K562 (cell line): ENCODE measurements at regions not wholly inside any gene's neighbourhood (a gene's known extent, or its start where the extent isn't known, plus 50 kb on each side); places are given as distances from the start of the nearest gene placed in this dataset.

Experiments
- ATAC-seq: fragments of 200-7000 bp; cut with Tn5 transposase; 3 replicates; pipeline ENCODE4 v1.9.1; 2020; ENCODE audit warnings: moderate library complexity
- BruUV-seq: library from RNA; stranded (reverse); fragments of 400-500 nt; replicated peaks from 2 replicates; lab custom pipeline; 2021; lab: Mats Ljungman, UMichigan
- CTCF ChIA-PET: fragments of 300-600 bp; formaldehyde crosslinking; extraction: SDS; loops from one replicate; lab custom pipeline; 2021; ENCODE audit warnings: low intra/inter-chr PET ratio; lab: Yijun Ruan, JAX
- POLR2A ChIA-PET: fragments of 300-600, 350-650 bp; sonication (Branson Sonifier 250); formaldehyde crosslinking; extraction: SDS; loops from one replicate; lab custom pipeline; 2021; ENCODE audit warnings: antibody characterized with exemption, inconsistent platforms; lab: Yijun Ruan, JAX
- DNase-seq, 4 experiments: peaks; one replicate each; pipeline versions ENCODE4 v3.0.0 to v3.0.0-alpha.2; 2011 to 2018; ENCODE audit warnings: low spot score in 3 of 4, mixed read lengths in 3 of 4; ENCODE audit errors: extremely low read depth in 1 of 4
- FAIRE-seq: peaks from 2 replicates; lab custom pipeline; 2011; peaks lifted over from hg19 to GRCh38; lab: Jason Lieb, UNC
- H2AFZ ChIP-seq: 2 replicates; pipeline ENCODE4 v1.6.0; 2011; ENCODE audit warnings: low read depth, low read length, control low read depth, inconsistent platforms
- H3K27ac ChIP-seq: fragments of 200-600 bp; 3 replicates; pipeline ENCODE4 v1.8.0; 2011; ENCODE audit warnings: low read depth, mild to moderate bottlenecking, control low read depth, inconsistent platforms, low read length, moderate library complexity, mixed read lengths; ENCODE audit errors: extremely low read depth
- H3K27me3 ChIP-seq, 2 experiments: fragments of 300-600 bp in 1 of 2; 2 replicates in 1 of 2; 3 replicates in 1 of 2; pipeline versions ENCODE4 v1.6.0 to v1.8.0; 2011; ENCODE audit warnings: inconsistent platforms in 2 of 2, low read length in 2 of 2, mild to moderate bottlenecking in 1 of 2, mixed read lengths in 1 of 2, moderate library complexity in 1 of 2; ENCODE audit not compliant: control insufficient read depth in 2 of 2, insufficient read depth in 2 of 2
- H3K36me3 ChIP-seq: fragments of 300-600 bp; 3 replicates; pipeline ENCODE4 v1.8.0; 2011; ENCODE audit warnings: mild to moderate bottlenecking, low read length, inconsistent platforms; ENCODE audit not compliant: control insufficient read depth, insufficient read depth
- H3K4me1 ChIP-seq, 2 experiments: fragments of 200-600 bp in 1 of 2; replicated peaks in 1 of 2; 2 replicates in 1 of 2; 3 replicates in 1 of 2; pipeline versions ENCODE4 v1.5.1 to v1.8.0; 2011; ENCODE audit warnings: inconsistent platforms in 2 of 2, low read length in 2 of 2, mild to moderate bottlenecking in 1 of 2, mixed read lengths in 1 of 2, moderate library complexity in 1 of 2; ENCODE audit not compliant: control insufficient read depth in 2 of 2, insufficient read depth in 2 of 2
- H3K4me2 ChIP-seq: 2 replicates; pipeline ENCODE4 v1.6.1; 2011; ENCODE audit warnings: low read length, control low read depth, inconsistent platforms, mixed read lengths; ENCODE audit not compliant: insufficient read depth
- H3K4me3 ChIP-seq: fragments of 200-600 bp; sonication (generic), shearing (Covaris generic); 2 replicates; pipeline ENCODE4 v1.5.1; 2016; ENCODE audit warnings: control low read depth, inconsistent platforms
- H3K79me2 ChIP-seq: fragments of 200-600 bp; 3 replicates; pipeline ENCODE4 v1.8.0; 2011; ENCODE audit warnings: low read length, inconsistent platforms; ENCODE audit not compliant: control insufficient read depth, insufficient read depth
- H3K9ac ChIP-seq, 2 experiments: 2 replicates each; pipeline versions ENCODE4 v1.6.0 to v1.6.1; 2011; ENCODE audit warnings: low read depth in 2 of 2, low read length in 2 of 2, control low read depth in 1 of 2, inconsistent platforms in 1 of 2, mild to moderate bottlenecking in 1 of 2, mixed read lengths in 1 of 2; ENCODE audit not compliant: insufficient read depth in 1 of 2
- H3K9me1 ChIP-seq: one replicate; pipeline ENCODE4 v1.6.0; 2011; ENCODE audit warnings: inconsistent platforms, mild to moderate bottlenecking, low read length, moderate library complexity; ENCODE audit not compliant: control insufficient read depth, insufficient read depth
- H3K9me3 ChIP-seq: replicated peaks from 2 replicates; pipeline ENCODE4 v1.5.1; 2011; ENCODE audit warnings: low read depth, low read length, inconsistent platforms; ENCODE audit not compliant: control insufficient read depth, insufficient read depth
- H4K20me1 ChIP-seq: replicated peaks from 2 replicates; pipeline ENCODE4 v1.6.1; 2011; ENCODE audit warnings: low read length, inconsistent platforms, mixed read lengths; ENCODE audit not compliant: control insufficient read depth, insufficient read depth
- DACH1 ChIP-seq: fragments of 450-650 bp; IDR thresholded peaks from 2 replicates; pipeline ENCODE4 v1.6.1; 2018; ENCODE audit not compliant: partially characterized antibody
- GABPA ChIP-seq: fragments of 200-800 bp; sonication (Bioruptor generic); conservative IDR thresholded peaks from 2 replicates; pipeline ENCODE4 v1.6.1; 2016; ENCODE audit warnings: low read depth, missing genetic modification characterization, missing compliant biosample characterization
- KLF13 ChIP-seq: fragments of 450-650 bp; IDR thresholded peaks from 2 replicates; pipeline ENCODE4 v1.6.1; 2016; ENCODE audit warnings: missing genetic modification characterization, low read depth, mild to moderate bottlenecking, missing compliant biosample characterization, moderate library complexity, borderline replicate concordance
- L3MBTL2 ChIP-seq: fragments of 450-650 bp; IDR thresholded peaks from 2 replicates; pipeline ENCODE4 v1.6.1; 2016; ENCODE audit warnings: mild to moderate bottlenecking, moderate library complexity
- MTA3 ChIP-seq: fragments of 450-650 bp; formaldehyde crosslinking; IDR thresholded peaks from 2 replicates; pipeline ENCODE4 v1.6.1; 2017; ENCODE audit warnings: mild to moderate bottlenecking, borderline replicate concordance
- NFATC3 ChIP-seq: fragments of 450-650 bp; IDR thresholded peaks from 2 replicates; pipeline ENCODE4 v1.6.1; 2017; ENCODE audit warnings: mild to moderate bottlenecking
- POLR2B ChIP-seq: fragments of 450-650 bp; IDR thresholded peaks from 2 replicates; pipeline ENCODE4 v1.6.1; 2018; ENCODE audit warnings: low read depth; ENCODE audit not compliant: partially characterized antibody
- RBM17 ChIP-seq: fragments of 200-400 bp; formaldehyde crosslinking; IDR thresholded peaks from 2 replicates; pipeline ENCODE4 v1.6.1; 2017; ENCODE audit warnings: low read depth, mild to moderate bottlenecking, low read length, borderline replicate concordance
- SETDB1 ChIP-seq: IDR thresholded peaks from one replicate; pipeline ENCODE4 v1.6.1; 2012; ENCODE audit warnings: low read length, control low read depth, inconsistent platforms
- SIN3A ChIP-seq, 2 experiments: fragments of 150-350 bp in 1 of 2; IDR thresholded peaks; 2 replicates each; pipeline ENCODE4 v1.6.1; 2011 to 2016; ENCODE audit warnings: borderline replicate concordance in 2 of 2, low read depth in 2 of 2, low read length in 2 of 2, mild to moderate bottlenecking in 2 of 2, moderate library complexity in 2 of 2; ENCODE audit not compliant: control insufficient read depth in 1 of 2
- TAF1 ChIP-seq: IDR thresholded peaks from 2 replicates; pipeline ENCODE4 v1.6.1; 2011; ENCODE audit warnings: mild to moderate bottlenecking, low read length, moderate library complexity; ENCODE audit not compliant: insufficient read depth, control insufficient read depth, severe bottlenecking; ENCODE audit errors: extremely low read depth
- XRCC5 ChIP-seq: fragments of 200-400 bp; formaldehyde crosslinking; IDR thresholded peaks from 2 replicates; pipeline ENCODE4 v1.6.1; 2017; ENCODE audit warnings: low read depth, mild to moderate bottlenecking, low read length
- ZNF384 ChIP-seq: IDR thresholded peaks from 2 replicates; pipeline ENCODE4 v1.6.1; 2012; ENCODE audit warnings: low read depth, low read length, improper control_type of control experiment
- ZNF766 ChIP-seq: fragments of 200-800 bp; sonication (Bioruptor generic); conservative IDR thresholded peaks from 2 replicates; pipeline ENCODE4 v1.6.1; 2016; ENCODE audit warnings: missing genetic modification characterization, missing compliant biosample characterization
- WGBS: fragments of 100-300 bp; shearing (Covaris generic); methylation state at CpG from one replicate; pipeline ENCODE4 v1.1.6; 2016; ENCODE audit warnings: low coverage, mixed read lengths; ENCODE audit not compliant: insufficient coverage; ENCODE audit errors: missing lambda C conversion rate; 5-methylcytosine and 5-hydroxymethylcytosine counted together
- in situ Hi-C: fragments of 300-500 bp; cut with MboI; formaldehyde crosslinking; loops from 4 replicates; pipeline ENCODE4 v1.15.0; 2018; ENCODE audit warnings: inconsistent platforms, mixed read lengths
- intact Hi-C: fragments of 100-400 bp; cut with micrococcal nuclease; formaldehyde crosslinking; loops from 2 replicates; pipeline ENCODE4 v1.14.2; 2022
- TF ChIP-seq, protein P1 (sequence below): fragments of 250-450 bp; sonication (Bioruptor Pico); IDR thresholded peaks from 2 replicates; pipeline ENCODE4 v1.8.0; 2022; ENCODE audit warnings: inconsistent platforms, mild to moderate bottlenecking, moderate library complexity, borderline replicate concordance
- TF ChIP-seq, protein P2 (sequence below), 3 experiments: IDR thresholded peaks in 2 of 3; conservative IDR thresholded peaks in 1 of 3; 2 replicates each; pipeline ENCODE4 v1.5.1; 2011 to 2012; ENCODE audit warnings: low read length in 3 of 3, mild to moderate bottlenecking in 3 of 3, control low read depth in 2 of 3, improper control_type of control experiment in 1 of 3, inconsistent platforms in 1 of 3, low read depth in 1 of 3, mixed read lengths in 1 of 3, moderate library complexity in 1 of 3; ENCODE audit not compliant: insufficient read depth in 2 of 3
- TF ChIP-seq, protein P3 (sequence below): fragments of 450-650 bp; formaldehyde crosslinking; IDR thresholded peaks from 2 replicates; pipeline ENCODE4 v1.4.0; 2022; ENCODE audit warnings: missing genetic modification characterization

DNA sequence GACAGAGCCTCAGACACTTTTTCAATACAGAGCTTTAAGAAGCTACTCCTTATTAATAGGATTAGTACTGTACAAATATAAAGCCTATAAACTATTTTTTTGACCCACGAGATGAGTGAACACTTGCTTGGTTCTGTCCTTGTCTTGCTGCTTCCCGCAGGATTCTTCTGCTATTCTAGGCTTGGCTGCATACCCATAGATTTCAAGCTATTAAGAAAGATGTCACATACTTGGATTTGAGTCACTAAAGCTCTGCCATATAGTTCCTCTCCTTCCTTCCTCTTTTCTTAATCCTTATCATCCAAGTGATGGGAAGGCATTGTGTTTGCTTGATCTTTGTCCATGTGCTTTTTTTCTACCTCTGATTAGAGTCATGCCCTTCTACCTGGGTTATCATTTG is 361.2 kb upstream of the TRPC7 start:
- H3K4me3 ChIP-seq: no peak overlapping the region
- POLR2A ChIA-PET: interaction anchor here (1.2 kb wide), 1 partner anchor 8 kb away, joined by 3 read pairs; no protein-coding TSS in a partner anchor
- no peak for TF ChIP-seq TAF1
- no peak for TF ChIP-seq DACH1
- TF ChIP-seq POLR2B: no peak
- TF ChIP-seq, protein P1, sequence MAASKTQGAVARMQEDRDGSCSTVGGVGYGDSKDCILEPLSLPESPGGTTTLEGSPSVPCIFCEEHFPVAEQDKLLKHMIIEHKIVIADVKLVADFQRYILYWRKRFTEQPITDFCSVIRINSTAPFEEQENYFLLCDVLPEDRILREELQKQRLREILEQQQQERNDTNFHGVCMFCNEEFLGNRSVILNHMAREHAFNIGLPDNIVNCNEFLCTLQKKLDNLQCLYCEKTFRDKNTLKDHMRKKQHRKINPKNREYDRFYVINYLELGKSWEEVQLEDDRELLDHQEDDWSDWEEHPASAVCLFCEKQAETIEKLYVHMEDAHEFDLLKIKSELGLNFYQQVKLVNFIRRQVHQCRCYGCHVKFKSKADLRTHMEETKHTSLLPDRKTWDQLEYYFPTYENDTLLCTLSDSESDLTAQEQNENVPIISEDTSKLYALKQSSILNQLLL (CRISPR knock-in tag): no peak
- no peak for TF ChIP-seq ZNF384
- no peak for TF ChIP-seq RBM17
- no peak for TF ChIP-seq L3MBTL2
- TF ChIP-seq GABPA: no peak
- no peak for TF ChIP-seq XRCC5
- TF ChIP-seq ZNF766 (CRISPR knock-in tag): no peak
- no peak for TF ChIP-seq SETDB1
- TF ChIP-seq, protein P2, sequence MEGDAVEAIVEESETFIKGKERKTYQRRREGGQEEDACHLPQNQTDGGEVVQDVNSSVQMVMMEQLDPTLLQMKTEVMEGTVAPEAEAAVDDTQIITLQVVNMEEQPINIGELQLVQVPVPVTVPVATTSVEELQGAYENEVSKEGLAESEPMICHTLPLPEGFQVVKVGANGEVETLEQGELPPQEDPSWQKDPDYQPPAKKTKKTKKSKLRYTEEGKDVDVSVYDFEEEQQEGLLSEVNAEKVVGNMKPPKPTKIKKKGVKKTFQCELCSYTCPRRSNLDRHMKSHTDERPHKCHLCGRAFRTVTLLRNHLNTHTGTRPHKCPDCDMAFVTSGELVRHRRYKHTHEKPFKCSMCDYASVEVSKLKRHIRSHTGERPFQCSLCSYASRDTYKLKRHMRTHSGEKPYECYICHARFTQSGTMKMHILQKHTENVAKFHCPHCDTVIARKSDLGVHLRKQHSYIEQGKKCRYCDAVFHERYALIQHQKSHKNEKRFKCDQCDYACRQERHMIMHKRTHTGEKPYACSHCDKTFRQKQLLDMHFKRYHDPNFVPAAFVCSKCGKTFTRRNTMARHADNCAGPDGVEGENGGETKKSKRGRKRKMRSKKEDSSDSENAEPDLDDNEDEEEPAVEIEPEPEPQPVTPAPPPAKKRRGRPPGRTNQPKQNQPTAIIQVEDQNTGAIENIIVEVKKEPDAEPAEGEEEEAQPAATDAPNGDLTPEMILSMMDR (IDR thresholded peaks at IDR 0.05 in 2 of 3, conservative IDR thresholded peaks at IDR 0.05 in 1 of 3; ENCODE audit: insufficient read depth in 2 of 3, low read depth in 1 of 3, low read length in 3 of 3): no peak
- TF ChIP-seq KLF13 (tag): no peak
- TF ChIP-seq MTA3: no peak
- TF ChIP-seq, protein P3, sequence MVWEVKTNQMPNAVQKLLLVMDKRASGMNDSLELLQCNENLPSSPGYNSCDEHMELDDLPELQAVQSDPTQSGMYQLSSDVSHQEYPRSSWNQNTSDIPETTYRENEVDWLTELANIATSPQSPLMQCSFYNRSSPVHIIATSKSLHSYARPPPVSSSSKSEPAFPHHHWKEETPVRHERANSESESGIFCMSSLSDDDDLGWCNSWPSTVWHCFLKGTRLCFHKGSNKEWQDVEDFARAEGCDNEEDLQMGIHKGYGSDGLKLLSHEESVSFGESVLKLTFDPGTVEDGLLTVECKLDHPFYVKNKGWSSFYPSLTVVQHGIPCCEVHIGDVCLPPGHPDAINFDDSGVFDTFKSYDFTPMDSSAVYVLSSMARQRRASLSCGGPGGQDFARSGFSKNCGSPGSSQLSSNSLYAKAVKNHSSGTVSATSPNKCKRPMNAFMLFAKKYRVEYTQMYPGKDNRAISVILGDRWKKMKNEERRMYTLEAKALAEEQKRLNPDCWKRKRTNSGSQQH (CRISPR knock-in tag): no peak
- no peak for TF ChIP-seq SIN3A (IDR thresholded peaks at IDR 0.05; ENCODE audit: borderline replicate concordance in 2 of 2, control insufficient read depth in 1 of 2, low read depth in 2 of 2, low read length in 2 of 2)
- no peak for TF ChIP-seq NFATC3
- no peak for ATAC-seq
- no peak overlapping the region for H3K4me2 ChIP-seq
- intact Hi-C loops: no loop called here
- H3K27me3 ChIP-seq: no peaks in the 10 kb centered on the region
- no peaks in the 10 kb centered on the region for H3K9me1 ChIP-seq
- H4K20me1 ChIP-seq: no peaks in the 10 kb centered on the region
- no peak for DNase-seq
- in situ Hi-C loops: no loop called here
- H3K79me2 ChIP-seq: no peaks in the 10 kb centered on the region
- no peak overlapping the region for H3K27ac ChIP-seq
- CTCF ChIA-PET: no interaction called here
- H3K9ac ChIP-seq: no peak overlapping the region
- no peaks in the 10 kb centered on the region for H3K9me3 ChIP-seq
- no peaks in the 10 kb centered on the region for H3K36me3 ChIP-seq
- WGBS: 0% methylated on average over 2 of the region's 2 CpGs
- BruUV-seq: no TSS peak
- H3K4me1 ChIP-seq: peaks cover 0 to 4% of the 10 kb centered on the region in 2 experiments; a peak in 1 of 5 replicates
- H2AFZ ChIP-seq: no peak overlapping the region
- FAIRE-seq: no peak
